DOHH2 (cell line): ENCODE measurements at regions not wholly inside any gene's neighbourhood (a gene's known extent, or its start where the extent isn't known, plus 50 kb on each side); places are given as distances from the start of the nearest gene placed in this dataset.

Experiments used
- H3F3A ChIP-seq: fragments of 200-600 bp; sonication (generic), shearing (Covaris generic); 2 replicates; pipeline ENCODE4 v1.6.0; 2016; ENCODE audit warnings: antibody characterized with exemption, mild to moderate bottlenecking; ENCODE audit not compliant: control insufficient read depth, insufficient read depth
- H3K27ac ChIP-seq: fragments of 200-600 bp; sonication (generic); 2 replicates; pipeline ENCODE4 v1.5.1; 2014; ENCODE audit warnings: low read depth, mild to moderate bottlenecking, low read length, moderate library complexity
- H3K27me3 ChIP-seq: fragments of 200-600 bp; sonication (generic); 2 replicates; pipeline ENCODE4 v1.6.1; 2014; ENCODE audit warnings: mild to moderate bottlenecking, low read length, mixed read lengths; ENCODE audit not compliant: control insufficient read depth
- H3K36me3 ChIP-seq: fragments of 200-600 bp; sonication (generic); 2 replicates; pipeline ENCODE4 v1.6.1; 2014; ENCODE audit warnings: mild to moderate bottlenecking, low read length, moderate library complexity, mixed read lengths; ENCODE audit not compliant: control insufficient read depth
- H3K4me1 ChIP-seq: fragments of 200-600 bp; sonication (generic); 2 replicates; pipeline ENCODE4 v1.6.1; 2014; ENCODE audit warnings: mild to moderate bottlenecking, low read length, mixed read lengths; ENCODE audit not compliant: control insufficient read depth
- H3K4me2 ChIP-seq: fragments of 200-600 bp; sonication (generic); 2 replicates; pipeline ENCODE4 v1.6.0; 2014; ENCODE audit warnings: mild to moderate bottlenecking, low read length, moderate library complexity
- H3K4me3 ChIP-seq: fragments of 200-600 bp; sonication (generic); 2 replicates; pipeline ENCODE4 v1.5.1; 2014; ENCODE audit warnings: mild to moderate bottlenecking, low read length, mixed read lengths
- H3K79me2 ChIP-seq: fragments of 200-600 bp; sonication (generic); 2 replicates; pipeline ENCODE4 v1.6.1; 2014; ENCODE audit warnings: mild to moderate bottlenecking, low read length, mixed read lengths; ENCODE audit not compliant: control insufficient read depth
- H3K9me2 ChIP-seq: fragments of 200-600 bp; sonication (generic); replicated peaks from 2 replicates; pipeline ENCODE4 v1.6.1; 2014; ENCODE audit warnings: mild to moderate bottlenecking, low read length, mixed read lengths; ENCODE audit not compliant: control insufficient read depth
- H3K9me3 ChIP-seq: fragments of 200-600 bp; sonication (generic); 2 replicates; pipeline ENCODE4 v1.6.1; 2014; ENCODE audit warnings: antibody characterized with exemption, low read length, mixed read lengths; ENCODE audit not compliant: control insufficient read depth, insufficient read depth
- H4K20me1 ChIP-seq: fragments of 200-600 bp; sonication (generic); 2 replicates; pipeline ENCODE4 v1.6.0; 2014; ENCODE audit warnings: low read depth, mild to moderate bottlenecking, antibody characterized with exemption, low read length, moderate library complexity; ENCODE audit not compliant: control insufficient read depth, insufficient read depth
- EZH2phosphoT487 ChIP-seq: fragments of 200-600 bp; sonication (generic); IDR thresholded peaks from 2 replicates; pipeline ENCODE4 v1.6.1; 2017; ENCODE audit warnings: borderline replicate concordance, mild to moderate bottlenecking, antibody characterized with exemption, low read length, moderate library complexity, mixed read lengths
- TF ChIP-seq, protein P1 (sequence below): fragments of 200-600 bp; sonication (generic); IDR thresholded peaks from one replicate; pipeline ENCODE4 v1.5.1; 2014; ENCODE audit warnings: antibody characterized with exemption, mild to moderate bottlenecking, low read depth, low read length; ENCODE audit not compliant: poor library complexity, severe bottlenecking

DNA sequence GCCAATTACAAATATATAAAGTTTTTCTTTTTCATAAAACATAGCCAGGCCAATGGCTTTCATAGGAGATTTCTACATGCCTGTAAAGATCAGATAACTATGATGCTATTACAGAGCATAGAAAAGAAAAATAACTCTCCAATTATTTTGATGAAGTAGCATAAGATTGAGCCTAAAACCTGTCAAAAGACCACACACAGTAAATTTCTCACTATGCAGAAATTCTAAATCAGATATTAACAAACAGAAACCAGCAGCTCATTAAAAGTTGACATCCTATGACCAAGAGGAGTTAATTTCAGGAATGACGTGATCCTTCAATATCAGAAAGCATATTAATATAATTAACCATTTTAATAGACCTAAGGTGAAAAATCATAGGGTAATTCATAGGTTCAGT, 139.0 kb upstream of the PIEZO2 start:
- Histone ChIP-seq H3K9me2 (no peaks in the 10 kb centered on the region), H4K20me1 (no peaks in the 10 kb centered on the region), H3K4me2 (no peak overlapping the region), H3K36me3 (no peaks in the 10 kb centered on the region), H3K27ac (no peak overlapping the region), H3F3A (no peaks in the 10 kb centered on the region), H3K4me3 (no peak overlapping the region), H3K79me2 (no peaks in the 10 kb centered on the region), H3K27me3 (no peaks in the 10 kb centered on the region), H3K9me3 (no peaks in the 10 kb centered on the region), H3K4me1 (no peaks in the 10 kb centered on the region)
- TF ChIP-seq, protein P1, sequence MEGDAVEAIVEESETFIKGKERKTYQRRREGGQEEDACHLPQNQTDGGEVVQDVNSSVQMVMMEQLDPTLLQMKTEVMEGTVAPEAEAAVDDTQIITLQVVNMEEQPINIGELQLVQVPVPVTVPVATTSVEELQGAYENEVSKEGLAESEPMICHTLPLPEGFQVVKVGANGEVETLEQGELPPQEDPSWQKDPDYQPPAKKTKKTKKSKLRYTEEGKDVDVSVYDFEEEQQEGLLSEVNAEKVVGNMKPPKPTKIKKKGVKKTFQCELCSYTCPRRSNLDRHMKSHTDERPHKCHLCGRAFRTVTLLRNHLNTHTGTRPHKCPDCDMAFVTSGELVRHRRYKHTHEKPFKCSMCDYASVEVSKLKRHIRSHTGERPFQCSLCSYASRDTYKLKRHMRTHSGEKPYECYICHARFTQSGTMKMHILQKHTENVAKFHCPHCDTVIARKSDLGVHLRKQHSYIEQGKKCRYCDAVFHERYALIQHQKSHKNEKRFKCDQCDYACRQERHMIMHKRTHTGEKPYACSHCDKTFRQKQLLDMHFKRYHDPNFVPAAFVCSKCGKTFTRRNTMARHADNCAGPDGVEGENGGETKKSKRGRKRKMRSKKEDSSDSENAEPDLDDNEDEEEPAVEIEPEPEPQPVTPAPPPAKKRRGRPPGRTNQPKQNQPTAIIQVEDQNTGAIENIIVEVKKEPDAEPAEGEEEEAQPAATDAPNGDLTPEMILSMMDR = no peak

DNA sequence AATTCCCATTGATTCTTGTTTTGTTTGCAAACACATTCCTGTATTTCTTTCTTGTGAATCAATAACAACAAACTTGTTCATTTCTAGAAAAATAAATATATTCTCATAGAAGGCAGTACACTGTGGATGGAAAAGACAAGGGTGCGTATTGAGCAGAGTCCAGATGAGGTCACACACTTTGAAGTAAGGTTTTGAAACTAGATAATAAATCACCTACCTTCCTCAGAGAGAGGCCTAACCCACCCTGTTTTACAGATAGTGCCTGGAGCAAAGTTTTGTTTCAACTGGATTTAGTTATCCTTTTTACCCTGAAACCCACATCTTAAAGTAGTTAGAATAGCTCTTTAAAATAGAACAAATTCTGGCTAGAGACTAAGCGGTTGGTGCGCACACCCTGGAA, 137.1 kb upstream of the PIEZO2 start:
- Histone ChIP-seq H3K4me2 (no peak overlapping the region), H3K9me2 (no peaks in the 10 kb centered on the region), H3K9me3 (no peaks in the 10 kb centered on the region), H3K27me3 (no peaks in the 10 kb centered on the region), H3K4me1 (no peaks in the 10 kb centered on the region), H3K27ac (no peak overlapping the region), H3K36me3 (no peaks in the 10 kb centered on the region), H3K4me3 (no peak overlapping the region), H4K20me1 (no peaks in the 10 kb centered on the region), H3K79me2 (no peaks in the 10 kb centered on the region), H3F3A (no peaks in the 10 kb centered on the region)
- TF ChIP-seq EZH2phosphoT487 = no peak
- TF ChIP-seq, protein P1 = no peak

GRCh38 chr18:11284811-11285210, 135.4 kb upstream of the PIEZO2 start:
- H3K27ac ChIP-seq = no peak overlapping the region
- H4K20me1 ChIP-seq = no peaks in the 10 kb centered on the region
- H3F3A ChIP-seq = no peaks in the 10 kb centered on the region
- H3K27me3 ChIP-seq = no peaks in the 10 kb centered on the region
- TF ChIP-seq, protein P1 = no peak
- no peak for TF ChIP-seq EZH2phosphoT487
- H3K36me3 ChIP-seq = no peaks in the 10 kb centered on the region
- no peaks in the 10 kb centered on the region for H3K4me1 ChIP-seq
- no peak overlapping the region for H3K4me2 ChIP-seq
- no peak overlapping the region for H3K4me3 ChIP-seq
- H3K9me2 ChIP-seq = no peaks in the 10 kb centered on the region
- no peaks in the 10 kb centered on the region for H3K9me3 ChIP-seq
- H3K79me2 ChIP-seq = no peaks in the 10 kb centered on the region

GRCh38 chr18:11284349-11284748, 135.0 kb upstream of the PIEZO2 start:
- Histone ChIP-seq H3K4me3 (no peak overlapping the region), H3F3A (no peaks in the 10 kb centered on the region), H3K27ac (no peak overlapping the region), H3K4me2 (no peak overlapping the region), H3K9me3 (no peaks in the 10 kb centered on the region), H3K36me3 (no peaks in the 10 kb centered on the region), H3K27me3 (no peaks in the 10 kb centered on the region), H3K9me2 (no peaks in the 10 kb centered on the region), H3K4me1 (no peaks in the 10 kb centered on the region), H4K20me1 (no peaks in the 10 kb centered on the region), H3K79me2 (no peaks in the 10 kb centered on the region)
- TF ChIP-seq, protein P1 = no peak
- no peak for TF ChIP-seq EZH2phosphoT487
